Fibroblast of pulmonary artery (primary cell): ENCODE measurements at regions not wholly inside any gene's neighbourhood (a gene's known extent, or its start where the extent isn't known, plus 50 kb on each side); places are given as distances from the start of the nearest gene placed in this dataset.
A peak's percentile ranks its signal among the peaks of the same experiment; 100 is the strongest.

Experiments
- DNase-seq: peaks from one replicate; pipeline ENCODE4 v3.0.0-alpha.2; 2010; ENCODE audit warnings: low read depth
- H3K4me3 ChIP-seq: replicated peaks from 2 replicates; pipeline ENCODE4 v1.5.1; 2011; ENCODE audit warnings: low read depth, mild to moderate bottlenecking, control low read depth, low read length, moderate library complexity
- CTCF ChIP-seq: IDR thresholded peaks from 2 replicates; pipeline ENCODE4 v1.5.1; 2011; ENCODE audit warnings: mild to moderate bottlenecking, control low read depth, low read length, inconsistent platforms; ENCODE audit errors: missing control alignments

GRCh38 chr7:9876053-9876452, 1097.6 kb upstream of the PHF14 start:
- no peak overlapping the region for H3K4me3 ChIP-seq
- no peak for TF ChIP-seq CTCF
- DNase-seq, result no peak

- H3K4me3 ChIP-seq, result no peak overlapping the region
- no peak for DNase-seq
- TF ChIP-seq CTCF, result no peak
These were observed 1084.1 kb upstream of the PHF14 start for GRCh38 chr7:9889554-9889953.

GRCh38 chr7:9890092-9890491, 1083.6 kb upstream of the PHF14 start:
- no peak for DNase-seq
- TF ChIP-seq CTCF, result no peak
- H3K4me3 ChIP-seq, result no peak overlapping the region

- DNase-seq, result no peak
- H3K4me3 ChIP-seq, result no peak overlapping the region
- TF ChIP-seq CTCF, result no peak
These were observed 1082.6 kb upstream of the PHF14 start for GRCh38 chr7:9891056-9891455.

- no peak for TF ChIP-seq CTCF
- no peak overlapping the region for H3K4me3 ChIP-seq
- DNase-seq, result no peak
These were observed 1073.3 kb upstream of the PHF14 start for GRCh38 chr7:9900339-9900738.

GRCh38 chr7:9921326-9921725, 1052.3 kb upstream of the PHF14 start:
- H3K4me3 ChIP-seq, result no peak overlapping the region
- DNase-seq, result no peak
- TF ChIP-seq CTCF, result no peak

GRCh38 chr7:9937944-9938631, 1035.6 kb upstream of the PHF14 start:
- H3K4me3 ChIP-seq, result no peak overlapping the region
- DNase-seq, result peak; percentile 18
- TF ChIP-seq CTCF, result no peak
